HG03108 (cell line): ENCODE measurements at regions not wholly inside any gene's neighbourhood (a gene's known extent, or its start where the extent isn't known, plus 50 kb on each side); places are given as distances from the start of the nearest gene placed in this dataset.

ENCODE experiments used
- ATAC-seq: cut with Tn5 transposase; IDR thresholded peaks from one replicate; pipeline ENCODE4 v1.9.1; 2021; ENCODE audit warnings: moderate library complexity; ENCODE audit not compliant: unreplicated experiment

GRCh38 chr1:68378296-68379084 lies 71.3 kb downstream of the RPE65 start:
- no peak for ATAC-seq

- ATAC-seq: no peak
These were observed 72.7 kb downstream of the RPE65 start for GRCh38 chr1:68377098-68377497.

GRCh38 chr1:68376441-68376840 lies 73.3 kb downstream of the RPE65 start:
- no peak for ATAC-seq

- ATAC-seq: no peak
These were observed 73.8 kb downstream of the RPE65 start for GRCh38 chr1:68375919-68376318.

GRCh38 chr1:68373173-68373572 lies 76.6 kb downstream of the RPE65 start:
- no peak for ATAC-seq

- no peak for ATAC-seq
These were observed 77.3 kb downstream of the RPE65 start for GRCh38 chr1:68372487-68372886.

- no peak for ATAC-seq
These were observed 79.4 kb downstream of the RPE65 start for GRCh38 chr1:68370101-68370915.

GRCh38 chr1:68366572-68366971 lies 83.2 kb downstream of the RPE65 start:
- no peak for ATAC-seq

- no peak for ATAC-seq
These were observed 83.9 kb downstream of the RPE65 start for GRCh38 chr1:68365709-68366382.

GRCh38 chr1:68363339-68363738 lies 86.4 kb downstream of the RPE65 start:
- ATAC-seq: no peak

GRCh38 chr1:68361346-68361910 lies 88.3 kb downstream of the RPE65 start:
- ATAC-seq: no peak

GRCh38 chr1:68359045-68359444 lies 90.7 kb downstream of the RPE65 start:
- ATAC-seq: no peak

- no peak for ATAC-seq
These were observed 91.3 kb downstream of the RPE65 start for GRCh38 chr1:68358439-68358838.

GRCh38 chr1:68355614-68356013 lies 94.1 kb downstream of the RPE65 start:
- ATAC-seq: no peak

GRCh38 chr1:68352202-68352601 lies 97.6 kb downstream of the RPE65 start:
- no peak for ATAC-seq

- ATAC-seq: peak; percentile 97
These were observed 102.3 kb downstream of the RPE65 start for GRCh38 chr1:68347415-68347814.

GRCh38 chr1:68346188-68346808 lies 103.5 kb downstream of the RPE65 start:
- no peak for ATAC-seq

- no peak for ATAC-seq
These were observed 105.5 kb downstream of the RPE65 start for GRCh38 chr1:68344208-68344607.

GRCh38 chr1:68340951-68341350 lies 108.6 kb upstream of the WLS start:
- ATAC-seq: no peak

GRCh38 chr1:68339505-68339904 lies 107.2 kb upstream of the WLS start:
- no peak for ATAC-seq

- no peak for ATAC-seq
These were observed 105.8 kb upstream of the WLS start for GRCh38 chr1:68338081-68338480.
